Type B pancreatic cell (in vitro differentiated cells): ENCODE measurements at regions not wholly inside any gene's neighbourhood (a gene's known extent, or its start where the extent isn't known, plus 50 kb on each side); places are given as distances from the start of the nearest gene placed in this dataset.

Source experiments
- DNase-seq: peaks from one replicate; pipeline ENCODE4 v3.0.0; 2021; ENCODE audit warnings: mixed read lengths; ENCODE audit not compliant: unreplicated experiment; ENCODE audit errors: extremely low spot score
- H3K27ac Mint-ChIP-seq: 2 replicates; pipeline ENCODE4 v1.8.0; 2021; ENCODE audit warnings: mild to moderate bottlenecking, mixed read lengths
- H3K27me3 Mint-ChIP-seq: 2 replicates; pipeline ENCODE4 v1.8.0; 2021; ENCODE audit warnings: mixed read lengths
- H3K36me3 Mint-ChIP-seq: 2 replicates; pipeline ENCODE4 v1.8.0; 2021; ENCODE audit warnings: mixed read lengths
- H3K4me1 Mint-ChIP-seq: one replicate; pipeline ENCODE4 v1.8.0; 2021; ENCODE audit warnings: mixed read lengths; ENCODE audit not compliant: unreplicated experiment
- H3K4me3 Mint-ChIP-seq: 2 replicates; pipeline ENCODE4 v1.8.0; 2021; ENCODE audit warnings: mild to moderate bottlenecking, mixed read lengths
- H3K9me3 Mint-ChIP-seq: 2 replicates; pipeline ENCODE4 v1.8.0; 2021; ENCODE audit warnings: mixed read lengths
- TF ChIP-seq, protein P1 (sequence below): fragments of 200-600 bp; sonication (generic); conservative IDR thresholded peaks from 2 replicates; pipeline ENCODE4 v1.5.0; 2021; ENCODE audit warnings: antibody characterized with exemption, mild to moderate bottlenecking

DNA sequence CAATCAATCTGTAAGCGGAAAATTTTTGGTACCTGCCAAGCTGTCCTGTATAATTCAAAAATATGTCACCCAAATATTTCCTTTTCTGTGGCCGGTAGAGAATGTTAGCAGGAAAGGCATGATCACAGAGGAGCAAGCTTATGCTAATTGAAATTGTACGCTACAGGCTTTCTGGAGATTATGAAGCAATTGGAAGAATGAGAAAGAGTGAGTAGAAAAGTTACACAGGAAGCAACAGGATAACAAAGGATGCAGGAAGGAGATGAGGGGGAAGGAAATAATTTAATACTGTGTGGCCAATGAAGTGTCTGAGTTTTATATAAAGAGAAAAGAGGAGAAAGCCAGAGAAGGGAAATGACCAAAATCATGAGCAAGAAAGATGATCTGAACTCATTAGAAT lies 627.2 kb upstream of the STXBP6 start:
- TF ChIP-seq, protein P1, sequence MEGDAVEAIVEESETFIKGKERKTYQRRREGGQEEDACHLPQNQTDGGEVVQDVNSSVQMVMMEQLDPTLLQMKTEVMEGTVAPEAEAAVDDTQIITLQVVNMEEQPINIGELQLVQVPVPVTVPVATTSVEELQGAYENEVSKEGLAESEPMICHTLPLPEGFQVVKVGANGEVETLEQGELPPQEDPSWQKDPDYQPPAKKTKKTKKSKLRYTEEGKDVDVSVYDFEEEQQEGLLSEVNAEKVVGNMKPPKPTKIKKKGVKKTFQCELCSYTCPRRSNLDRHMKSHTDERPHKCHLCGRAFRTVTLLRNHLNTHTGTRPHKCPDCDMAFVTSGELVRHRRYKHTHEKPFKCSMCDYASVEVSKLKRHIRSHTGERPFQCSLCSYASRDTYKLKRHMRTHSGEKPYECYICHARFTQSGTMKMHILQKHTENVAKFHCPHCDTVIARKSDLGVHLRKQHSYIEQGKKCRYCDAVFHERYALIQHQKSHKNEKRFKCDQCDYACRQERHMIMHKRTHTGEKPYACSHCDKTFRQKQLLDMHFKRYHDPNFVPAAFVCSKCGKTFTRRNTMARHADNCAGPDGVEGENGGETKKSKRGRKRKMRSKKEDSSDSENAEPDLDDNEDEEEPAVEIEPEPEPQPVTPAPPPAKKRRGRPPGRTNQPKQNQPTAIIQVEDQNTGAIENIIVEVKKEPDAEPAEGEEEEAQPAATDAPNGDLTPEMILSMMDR = no peak
- Mint-ChIP-seq H3K27me3 (no peaks in the 10 kb centered on the region), H3K36me3 (no peaks in the 10 kb centered on the region), H3K27ac (no peak overlapping the region), H3K4me1 (no peaks in the 10 kb centered on the region), H3K4me3 (no peak overlapping the region), H3K9me3 (no peaks in the 10 kb centered on the region)
- DNase-seq = no peak

DNA sequence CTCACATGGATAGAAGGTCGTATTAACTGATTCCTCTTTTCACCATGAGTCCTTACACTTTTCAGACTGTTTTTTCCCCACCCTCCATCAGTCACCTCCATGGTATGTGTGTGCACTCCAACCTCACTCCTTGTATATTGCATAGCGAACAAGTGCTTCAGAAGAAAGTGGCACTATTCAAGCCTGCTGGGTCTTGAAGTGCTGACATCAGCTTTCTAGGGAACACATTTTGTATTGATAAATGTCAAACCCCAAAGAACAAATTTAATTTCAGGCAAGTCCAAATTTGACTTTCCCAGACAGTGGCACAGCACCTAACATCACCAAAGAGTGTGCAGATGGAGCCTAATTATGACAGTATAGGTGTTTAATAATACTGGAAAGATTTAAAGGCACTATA lies 617.4 kb upstream of the STXBP6 start:
- no peaks in the 10 kb centered on the region for H3K36me3 Mint-ChIP-seq
- H3K9me3 Mint-ChIP-seq = no peaks in the 10 kb centered on the region
- no peak for DNase-seq
- no peaks in the 10 kb centered on the region for H3K4me1 Mint-ChIP-seq
- H3K27ac Mint-ChIP-seq = no peak overlapping the region
- TF ChIP-seq, protein P1 = no peak
- H3K27me3 Mint-ChIP-seq = no peaks in the 10 kb centered on the region
- no peak overlapping the region for H3K4me3 Mint-ChIP-seq

DNA sequence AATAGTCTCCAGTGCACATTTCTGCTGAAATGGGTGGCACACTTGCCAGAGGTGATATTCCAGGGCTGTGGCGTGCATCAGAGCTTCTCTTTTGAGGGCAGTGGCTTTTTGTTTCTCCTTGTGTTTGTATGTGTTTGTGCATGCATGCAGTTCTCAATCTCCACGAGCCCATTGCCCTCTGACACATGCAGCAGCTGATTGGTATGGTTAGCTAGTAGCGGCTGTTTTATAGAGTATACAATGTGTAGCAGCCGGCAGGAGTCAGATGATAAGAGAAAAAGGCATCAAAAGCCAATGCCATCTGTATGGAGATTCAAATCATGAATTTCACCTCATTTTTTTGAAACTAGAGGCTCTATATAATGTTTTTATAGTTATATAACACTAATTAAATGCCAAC lies 616.9 kb upstream of the STXBP6 start:
- H3K9me3 Mint-ChIP-seq = no peaks in the 10 kb centered on the region
- H3K27me3 Mint-ChIP-seq = no peaks in the 10 kb centered on the region
- TF ChIP-seq, protein P1 = no peak
- no peak overlapping the region for H3K4me3 Mint-ChIP-seq
- H3K4me1 Mint-ChIP-seq = no peaks in the 10 kb centered on the region
- DNase-seq = no peak
- H3K27ac Mint-ChIP-seq = no peak overlapping the region
- no peaks in the 10 kb centered on the region for H3K36me3 Mint-ChIP-seq

DNA sequence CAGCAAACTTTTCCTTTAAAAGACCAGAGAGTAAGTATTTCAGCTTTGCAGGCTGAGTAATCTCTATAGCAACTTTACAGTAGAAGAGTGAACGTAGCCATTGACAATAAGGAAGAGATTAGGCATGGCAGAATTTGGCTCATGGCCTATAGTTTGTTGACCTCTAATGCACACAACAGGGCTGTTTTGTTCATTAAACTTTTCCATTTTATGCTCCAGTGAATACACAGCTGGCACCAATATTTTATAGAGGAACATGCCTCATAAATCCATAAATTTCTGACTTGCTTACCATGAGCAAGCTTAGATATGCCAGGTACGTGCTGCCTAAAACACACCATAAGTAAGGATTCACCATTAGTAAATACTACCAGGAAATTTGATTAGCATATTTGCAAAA lies 609.0 kb upstream of the STXBP6 start:
- Mint-ChIP-seq H3K36me3 (no peaks in the 10 kb centered on the region), H3K4me1 (no peaks in the 10 kb centered on the region), H3K27me3 (peaks cover 6% of the 10 kb centered on the region), H3K4me3 (no peak overlapping the region), H3K9me3 (no peaks in the 10 kb centered on the region), H3K27ac (no peak overlapping the region)
- DNase-seq = no peak
- TF ChIP-seq, protein P1 = no peak

DNA sequence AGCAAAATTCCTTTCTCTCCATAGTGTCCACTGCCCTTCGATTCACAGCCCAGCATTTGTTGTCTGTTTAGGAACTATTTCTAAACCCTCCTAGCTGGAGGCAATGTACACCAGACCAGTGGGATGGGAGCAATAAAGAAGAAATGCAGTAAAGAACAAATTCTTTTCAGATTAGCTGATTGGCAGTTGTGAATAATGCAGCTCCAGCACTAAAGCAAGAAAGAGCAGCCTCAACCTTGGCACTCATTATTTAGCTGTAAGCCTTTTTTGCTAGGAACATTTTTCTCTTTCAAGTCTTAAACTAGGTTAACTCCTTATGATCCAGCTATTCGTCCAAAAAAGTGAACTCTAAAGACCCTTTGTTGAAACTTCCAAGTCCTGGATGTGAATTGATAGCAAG lies 580.5 kb upstream of the STXBP6 start:
- Mint-ChIP-seq H3K9me3 (no peaks in the 10 kb centered on the region), H3K27me3 (no peaks in the 10 kb centered on the region), H3K4me1 (no peaks in the 10 kb centered on the region), H3K27ac (no peak overlapping the region), H3K4me3 (no peak overlapping the region), H3K36me3 (no peaks in the 10 kb centered on the region)
- DNase-seq = no peak
- TF ChIP-seq, protein P1 = no peak

DNA sequence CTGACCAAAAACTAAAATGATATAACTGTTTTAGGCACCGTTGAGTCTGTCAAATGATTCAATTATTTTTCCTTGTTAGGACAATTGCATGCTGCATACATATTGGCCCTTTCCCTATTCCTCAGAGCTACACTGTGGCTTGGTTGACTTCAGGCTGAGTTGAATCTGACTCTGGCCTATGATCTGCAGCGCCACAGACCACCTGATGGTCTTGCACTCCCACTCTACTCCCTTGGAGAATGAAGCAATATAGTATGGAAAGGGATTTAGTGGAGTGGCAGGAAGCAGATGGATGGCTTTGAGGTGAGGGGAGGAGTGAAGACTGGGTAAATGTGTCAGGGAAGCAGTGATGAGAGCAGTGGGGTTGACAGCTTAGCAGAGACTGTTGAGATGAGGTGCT lies 579.0 kb upstream of the STXBP6 start:
- Mint-ChIP-seq H3K27ac (no peak overlapping the region), H3K27me3 (no peaks in the 10 kb centered on the region), H3K4me3 (no peak overlapping the region), H3K4me1 (no peaks in the 10 kb centered on the region), H3K36me3 (no peaks in the 10 kb centered on the region), H3K9me3 (no peaks in the 10 kb centered on the region)
- TF ChIP-seq, protein P1 = no peak
- DNase-seq = no peak
